Nephron (organoid): ENCODE measurements at regions not wholly inside any gene's neighbourhood (a gene's known extent, or its start where the extent isn't known, plus 50 kb on each side); places are given as distances from the start of the nearest gene placed in this dataset.

Experiments
- H3K27ac Mint-ChIP-seq, 3 experiments: 2 replicates each; pipeline ENCODE4 v1.8.0; 2020; ENCODE audit warnings: mixed read lengths in 3 of 3, mild to moderate bottlenecking in 2 of 3, moderate library complexity in 1 of 3
- H3K27me3 Mint-ChIP-seq: 2 replicates; pipeline ENCODE4 v1.8.0; 2021; ENCODE audit warnings: low read depth, mild to moderate bottlenecking, moderate library complexity, mixed read lengths
- H3K36me3 Mint-ChIP-seq: 2 replicates; pipeline ENCODE4 v1.8.0; 2020; ENCODE audit warnings: low read depth, mixed read lengths
- H3K4me1 Mint-ChIP-seq: 2 replicates; pipeline ENCODE4 v1.8.0; 2020; ENCODE audit warnings: mixed read lengths
- H3K4me3 Mint-ChIP-seq, 3 experiments: 2 replicates each; pipeline ENCODE4 v1.8.0; 2020; ENCODE audit warnings: mild to moderate bottlenecking in 3 of 3, mixed read lengths in 3 of 3, moderate library complexity in 2 of 3
- H3K9me3 Mint-ChIP-seq: 2 replicates; pipeline ENCODE4 v1.8.0; 2020; ENCODE audit warnings: mixed read lengths
- CTCF ChIP-seq, 3 experiments: fragments of 200-600 bp; sonication (generic); IDR thresholded peaks; one replicate each; pipeline ENCODE4 v1.5.0; 2021; ENCODE audit warnings: antibody characterized with exemption in 3 of 3; ENCODE audit not compliant: unreplicated experiment in 3 of 3

GRCh38 chrX:116596010-116596409 is 133.2 kb upstream of the CT83 start:
- Mint-ChIP-seq H3K36me3 (no peaks in the 10 kb centered on the region), H3K4me3 (no peak overlapping the region), H3K9me3 (no peaks in the 10 kb centered on the region), H3K27ac (no peak overlapping the region), H3K27me3 (no peaks in the 10 kb centered on the region), H3K4me1 (no peaks in the 10 kb centered on the region)
- TF ChIP-seq CTCF (IDR thresholded peaks at IDR 0.05; ENCODE audit: unreplicated experiment in 3 of 3) = no peak
